DOHH2 (cell line): ENCODE measurements at regions not wholly inside any gene's neighbourhood (a gene's known extent, or its start where the extent isn't known, plus 50 kb on each side); places are given as distances from the start of the nearest gene placed in this dataset.
"Not testable (repeated sequence)": the region's sequence is repeated elsewhere in the genome, so short reads cannot be mapped to it uniquely, and the experiment has no call there.

Experiments used
- H3F3A ChIP-seq: fragments of 200-600 bp; sonication (generic), shearing (Covaris generic); 2 replicates; pipeline ENCODE4 v1.6.0; 2016; ENCODE audit warnings: antibody characterized with exemption, mild to moderate bottlenecking; ENCODE audit not compliant: control insufficient read depth, insufficient read depth
- H3K27ac ChIP-seq: fragments of 200-600 bp; sonication (generic); 2 replicates; pipeline ENCODE4 v1.5.1; 2014; ENCODE audit warnings: low read depth, mild to moderate bottlenecking, low read length, moderate library complexity
- H3K27me3 ChIP-seq: fragments of 200-600 bp; sonication (generic); 2 replicates; pipeline ENCODE4 v1.6.1; 2014; ENCODE audit warnings: mild to moderate bottlenecking, low read length, mixed read lengths; ENCODE audit not compliant: control insufficient read depth
- H3K36me3 ChIP-seq: fragments of 200-600 bp; sonication (generic); 2 replicates; pipeline ENCODE4 v1.6.1; 2014; ENCODE audit warnings: mild to moderate bottlenecking, low read length, moderate library complexity, mixed read lengths; ENCODE audit not compliant: control insufficient read depth
- H3K4me1 ChIP-seq: fragments of 200-600 bp; sonication (generic); 2 replicates; pipeline ENCODE4 v1.6.1; 2014; ENCODE audit warnings: mild to moderate bottlenecking, low read length, mixed read lengths; ENCODE audit not compliant: control insufficient read depth
- H3K4me2 ChIP-seq: fragments of 200-600 bp; sonication (generic); 2 replicates; pipeline ENCODE4 v1.6.0; 2014; ENCODE audit warnings: mild to moderate bottlenecking, low read length, moderate library complexity
- H3K4me3 ChIP-seq: fragments of 200-600 bp; sonication (generic); 2 replicates; pipeline ENCODE4 v1.5.1; 2014; ENCODE audit warnings: mild to moderate bottlenecking, low read length, mixed read lengths
- H3K79me2 ChIP-seq: fragments of 200-600 bp; sonication (generic); 2 replicates; pipeline ENCODE4 v1.6.1; 2014; ENCODE audit warnings: mild to moderate bottlenecking, low read length, mixed read lengths; ENCODE audit not compliant: control insufficient read depth
- H3K9me2 ChIP-seq: fragments of 200-600 bp; sonication (generic); replicated peaks from 2 replicates; pipeline ENCODE4 v1.6.1; 2014; ENCODE audit warnings: mild to moderate bottlenecking, low read length, mixed read lengths; ENCODE audit not compliant: control insufficient read depth
- H3K9me3 ChIP-seq: fragments of 200-600 bp; sonication (generic); 2 replicates; pipeline ENCODE4 v1.6.1; 2014; ENCODE audit warnings: antibody characterized with exemption, low read length, mixed read lengths; ENCODE audit not compliant: control insufficient read depth, insufficient read depth
- H4K20me1 ChIP-seq: fragments of 200-600 bp; sonication (generic); 2 replicates; pipeline ENCODE4 v1.6.0; 2014; ENCODE audit warnings: low read depth, mild to moderate bottlenecking, antibody characterized with exemption, low read length, moderate library complexity; ENCODE audit not compliant: control insufficient read depth, insufficient read depth
- CTCF ChIP-seq: fragments of 200-600 bp; sonication (generic); IDR thresholded peaks from one replicate; pipeline ENCODE4 v1.5.1; 2014; ENCODE audit warnings: antibody characterized with exemption, mild to moderate bottlenecking, low read depth, low read length; ENCODE audit not compliant: poor library complexity, severe bottlenecking
- EZH2phosphoT487 ChIP-seq: fragments of 200-600 bp; sonication (generic); IDR thresholded peaks from 2 replicates; pipeline ENCODE4 v1.6.1; 2017; ENCODE audit warnings: borderline replicate concordance, mild to moderate bottlenecking, antibody characterized with exemption, low read length, moderate library complexity, mixed read lengths

- Histone ChIP-seq H3K79me2 (no peaks in the 10 kb centered on the region), H3K9me2 (no peaks in the 10 kb centered on the region), H3K4me1 (no peaks in the 10 kb centered on the region), H3K4me3 (no peak overlapping the region), H3K4me2 (no peak overlapping the region), H4K20me1 (no peaks in the 10 kb centered on the region), H3F3A (no peaks in the 10 kb centered on the region), H3K9me3 (no peaks in the 10 kb centered on the region; the same call in 1 of the 2 replicates), H3K27ac (no peak overlapping the region), H3K27me3 (no peaks in the 10 kb centered on the region), H3K36me3 (no peaks in the 10 kb centered on the region)
- TF ChIP-seq CTCF (no peak), EZH2phosphoT487 (no peak)
Measured at GRCh38 chr14:83004456-83005006, 1470.9 kb upstream of the SEL1L start.

- H3K4me3 ChIP-seq, result no peak overlapping the region
- H3K79me2 ChIP-seq, result no peaks in the 10 kb centered on the region
- TF ChIP-seq CTCF (no peak), EZH2phosphoT487 (no peak)
- H3K9me3 ChIP-seq, result no peaks in the 10 kb centered on the region; the same call in 1 of the 2 replicates
- no peaks in the 10 kb centered on the region for H3K27me3 ChIP-seq
- H3K4me1 ChIP-seq, result no peaks in the 10 kb centered on the region
- H3K9me2 ChIP-seq, result no peaks in the 10 kb centered on the region
- H3K36me3 ChIP-seq, result no peaks in the 10 kb centered on the region
- no peaks in the 10 kb centered on the region for H4K20me1 ChIP-seq
- no peak overlapping the region for H3K27ac ChIP-seq
- no peaks in the 10 kb centered on the region for H3F3A ChIP-seq
- no peak overlapping the region for H3K4me2 ChIP-seq
Measured at GRCh38 chr14:83006121-83006670, 1472.5 kb upstream of the SEL1L start.

GRCh38 chr14:83007052-83007451 lies 1473.4 kb upstream of the SEL1L start:
- not testable (repeated sequence) for H3K79me2 ChIP-seq, H3F3A ChIP-seq, H3K9me3 ChIP-seq, H3K27ac ChIP-seq, H3K4me2 ChIP-seq, H3K27me3 ChIP-seq, H3K4me1 ChIP-seq, H4K20me1 ChIP-seq, H3K4me3 ChIP-seq, H3K36me3 ChIP-seq, H3K9me2 ChIP-seq

- H3K27ac ChIP-seq, result no peak overlapping the region
- no peaks in the 10 kb centered on the region for H3F3A ChIP-seq
- no peaks in the 10 kb centered on the region for H3K79me2 ChIP-seq
- H3K4me3 ChIP-seq, result no peak overlapping the region
- no peak for TF ChIP-seq CTCF
- TF ChIP-seq EZH2phosphoT487, result no peak
- H3K9me2 ChIP-seq, result no peaks in the 10 kb centered on the region
- no peaks in the 10 kb centered on the region for H3K27me3 ChIP-seq
- H3K9me3 ChIP-seq, result no peaks in the 10 kb centered on the region; the same call in 1 of the 2 replicates
- no peaks in the 10 kb centered on the region for H3K36me3 ChIP-seq
- no peak overlapping the region for H3K4me2 ChIP-seq
- no peaks in the 10 kb centered on the region for H4K20me1 ChIP-seq
- H3K4me1 ChIP-seq, result no peaks in the 10 kb centered on the region
Measured at GRCh38 chr14:83007641-83008225, 1474.1 kb upstream of the SEL1L start.
